OCI-LY7 (cell line): ENCODE measurements at regions not wholly inside any gene's neighbourhood (a gene's known extent, or its start where the extent isn't known, plus 50 kb on each side); places are given as distances from the start of the nearest gene placed in this dataset.

Experiments
- BruUV-seq: library from RNA; stranded (reverse); fragments of 400-500 nt; replicated peaks from 2 replicates; lab custom pipeline; 2021; lab: Mats Ljungman, UMichigan
- CTCF ChIA-PET: fragments of 300-600 bp; sonication (Branson Sonifier 250); formaldehyde crosslinking; loops from one replicate; lab custom pipeline; 2022; ENCODE audit warnings: antibody characterized with exemption; ENCODE audit not compliant: unreplicated experiment; lab: Charles Lee
- POLR2A ChIA-PET: fragments of 300-600 bp; sonication (Branson Sonifier 250); formaldehyde crosslinking; loops from one replicate; lab custom pipeline; 2022; ENCODE audit warnings: antibody characterized with exemption; lab: Charles Lee
- DNase-seq: peaks from one replicate; pipeline ENCODE4 v3.0.0-alpha.2; 2015; ENCODE audit warnings: low spot score
- H2AFZ ChIP-seq: fragments of 200-600 bp; sonication (generic), shearing (Covaris generic); 2 replicates; pipeline ENCODE4 v1.6.1; 2014; ENCODE audit warnings: mild to moderate bottlenecking, antibody characterized with exemption, low read length, moderate library complexity
- H3K27ac ChIP-seq: fragments of 200-600 bp; sonication (generic); 2 replicates; pipeline ENCODE4 v1.5.1; 2014; ENCODE audit warnings: mixed run types, low read depth, mild to moderate bottlenecking, moderate library complexity, low read length, inconsistent platforms; ENCODE audit not compliant: poor library complexity, severe bottlenecking
- H3K36me3 ChIP-seq: fragments of 200-600 bp; sonication (generic); 2 replicates; pipeline ENCODE4 v1.6.1; 2014; ENCODE audit warnings: mild to moderate bottlenecking, antibody characterized with exemption, low read length, moderate library complexity, mixed read lengths; ENCODE audit not compliant: insufficient read depth
- H3K4me1 ChIP-seq: fragments of 200-600 bp; sonication (generic); 2 replicates; pipeline ENCODE4 v1.5.1; 2014; ENCODE audit warnings: mild to moderate bottlenecking, low read length; ENCODE audit not compliant: insufficient read depth, poor library complexity, severe bottlenecking
- H3K4me2 ChIP-seq: fragments of 200-600 bp; sonication (generic); 2 replicates; pipeline ENCODE4 v1.6.1; 2014; ENCODE audit warnings: mild to moderate bottlenecking, low read length
- H3K4me3 ChIP-seq: fragments of 200-600 bp; sonication (generic); 2 replicates; pipeline ENCODE4 v1.5.1; 2014; ENCODE audit warnings: mild to moderate bottlenecking, low read depth, low read length; ENCODE audit not compliant: poor library complexity, severe bottlenecking
- H3K79me2 ChIP-seq: fragments of 200-600 bp; sonication (generic); 2 replicates; pipeline ENCODE4 v1.6.1; 2016; ENCODE audit warnings: low read depth, mild to moderate bottlenecking, low read length, moderate library complexity, mixed read lengths; ENCODE audit not compliant: insufficient read depth
- H3K9me2 ChIP-seq: fragments of 200-600 bp; sonication (generic); 2 replicates; pipeline ENCODE4 v1.6.1; 2016; ENCODE audit warnings: mild to moderate bottlenecking, low read length, mixed read lengths; ENCODE audit not compliant: insufficient read depth
- H3K9me3 ChIP-seq: fragments of 200-600 bp; sonication (generic); 2 replicates; pipeline ENCODE4 v1.6.1; 2014; ENCODE audit warnings: mild to moderate bottlenecking, mixed run types, low read length, mixed read lengths
- H4K20me1 ChIP-seq: fragments of 200-600 bp; sonication (generic); 2 replicates; pipeline ENCODE4 v1.6.1; 2014; ENCODE audit warnings: mild to moderate bottlenecking, antibody characterized with exemption, low read length, moderate library complexity, mixed read lengths; ENCODE audit not compliant: insufficient read depth
- CTCF ChIP-seq: fragments of 200-600 bp; sonication (generic); conservative IDR thresholded peaks from 2 replicates; pipeline ENCODE4 v1.5.1; 2014; ENCODE audit warnings: mild to moderate bottlenecking, antibody characterized with exemption, low read length, moderate library complexity, mixed read lengths
- EZH2phosphoT487 ChIP-seq: fragments of 200-600 bp; sonication (generic); IDR thresholded peaks from 2 replicates; pipeline ENCODE4 v1.6.1; 2018; ENCODE audit warnings: low read depth, borderline replicate concordance, mild to moderate bottlenecking, mixed run types, antibody characterized with exemption, low read length, moderate library complexity, mixed read lengths
- intact Hi-C: fragments of 100-400 bp; cut with micrococcal nuclease; formaldehyde crosslinking; loops from one replicate; pipeline ENCODE4 v1.10.0; 2022; ENCODE audit not compliant: unreplicated experiment

- H3K9me2 ChIP-seq = no peaks in the 10 kb centered on the region
- H3K27ac ChIP-seq = no peak overlapping the region
- intact Hi-C loops = no loop called here
- H3K4me3 ChIP-seq = no peak overlapping the region
- no peak for TF ChIP-seq EZH2phosphoT487
- no peak for TF ChIP-seq CTCF
- H2AFZ ChIP-seq = no peak overlapping the region
- H3K4me2 ChIP-seq = no peak overlapping the region
- H3K79me2 ChIP-seq = no peaks in the 10 kb centered on the region
- CTCF ChIA-PET = no interaction called here
- H3K36me3 ChIP-seq = no peaks in the 10 kb centered on the region
- H4K20me1 ChIP-seq = no peaks in the 10 kb centered on the region
- BruUV-seq = no TSS peak
- POLR2A ChIA-PET = no interaction called here
- DNase-seq = no peak
- H3K4me1 ChIP-seq = no peaks in the 10 kb centered on the region
- no peaks in the 10 kb centered on the region for H3K9me3 ChIP-seq
Observed at GRCh38 chr2:48257456-48257855, 57.0 kb upstream of the FOXN2 start.

- Histone ChIP-seq H3K9me2 (no peaks in the 10 kb centered on the region), H3K36me3 (no peaks in the 10 kb centered on the region), H3K4me3 (no peak overlapping the region), H3K9me3 (no peaks in the 10 kb centered on the region), H3K27ac (no peak overlapping the region), H4K20me1 (no peaks in the 10 kb centered on the region), H2AFZ (no peak overlapping the region), H3K4me1 (no peaks in the 10 kb centered on the region), H3K4me2 (no peak overlapping the region), H3K79me2 (no peaks in the 10 kb centered on the region)
- intact Hi-C loops = no loop called here
- ChIA-PET POLR2A (interaction anchor here (0.9 to 1.4 kb wide), 3 partner anchors 12 to 57 kb away, joined by 3 to 4 read pairs (median 3); no protein-coding TSS in a partner anchor), CTCF (no interaction called here)
- BruUV-seq = no TSS peak
- no peak for TF ChIP-seq EZH2phosphoT487
- TF ChIP-seq CTCF = no peak
- no peak for DNase-seq
Observed at GRCh38 chr2:48258481-48259149, 55.9 kb upstream of the FOXN2 start.

GRCh38 chr2:48259811-48260210 is 54.7 kb upstream of the FOXN2 start:
- H3K9me2 ChIP-seq = no peaks in the 10 kb centered on the region
- no peaks in the 10 kb centered on the region for H3K36me3 ChIP-seq
- no peak for DNase-seq
- intact Hi-C loops = no loop called here
- H3K27ac ChIP-seq = no peak overlapping the region
- ChIA-PET CTCF (no interaction called here), POLR2A (interaction anchor here (0.7 to 1.4 kb wide), 2 partner anchors 59 to 328 kb away, joined by 3 read pairs; no protein-coding TSS in a partner anchor)
- H3K4me1 ChIP-seq = no peaks in the 10 kb centered on the region
- no TSS peak for BruUV-seq
- no peak overlapping the region for H2AFZ ChIP-seq
- no peak overlapping the region for H3K4me3 ChIP-seq
- H3K9me3 ChIP-seq = no peaks in the 10 kb centered on the region
- H3K4me2 ChIP-seq = no peak overlapping the region
- TF ChIP-seq EZH2phosphoT487 = no peak
- no peak for TF ChIP-seq CTCF
- no peaks in the 10 kb centered on the region for H3K79me2 ChIP-seq
- H4K20me1 ChIP-seq = no peaks in the 10 kb centered on the region
